ENCODE measurements at regions not wholly inside any gene's neighbourhood (a gene's known extent, or its start where the extent isn't known, plus 50 kb on each side); places are given as distances from the start of the nearest gene placed in this dataset.

- Histone ChIP-seq H3K36me3 (ENCODE audit: insufficient read depth, low read length) (no peaks in the 10 kb centered on the region), H3K9me3 (ENCODE audit: insufficient read depth, low read length, severe bottlenecking) (no peaks in the 10 kb centered on the region), H3K27ac (ENCODE audit: low read length) (no peak overlapping the region), H2AFZ (ENCODE audit: low read depth, low read length) (no peak overlapping the region), H4K20me1 (ENCODE audit: insufficient read depth, low read length) (no peaks in the 10 kb centered on the region), H3K27me3 (ENCODE audit: insufficient read depth, low read length, poor library complexity) (no peaks in the 10 kb centered on the region), H3K4me2 (ENCODE audit: insufficient read depth, low read length) (no peak overlapping the region), H3K4me3 (ENCODE audit: low read depth in 1 of 2, low read length in 2 of 2) (no peak overlapping the region), H3K79me2 (ENCODE audit: insufficient read depth, low read length) (no peaks in the 10 kb centered on the region), H3K4me1 (ENCODE audit: insufficient read depth, low read length) (no peaks in the 10 kb centered on the region), H3K9ac (ENCODE audit: low read depth, low read length) (no peak overlapping the region)
- TF ChIP-seq EZH2 (IDR thresholded peaks at IDR 0.05; ENCODE audit: borderline replicate concordance, low read depth, low read length, severe bottlenecking) (no peak), CTCF (IDR thresholded peaks at IDR 0.05; ENCODE audit: borderline replicate concordance, extremely low read depth, low read length, poor library complexity, severe bottlenecking) (no peak)
- ATAC-seq (ENCODE audit: insufficient read depth, low read depth) (no peak), DNase-seq (no peak)
Observed at GRCh38 chr18:2400701-2401196, 170.6 kb downstream of the METTL4 start.

GRCh38 chr18:2402084-2402483 lies 169.2 kb downstream of the METTL4 start:
- Histone ChIP-seq H3K9me3 (ENCODE audit: insufficient read depth, low read length, severe bottlenecking) (no peaks in the 10 kb centered on the region), H3K4me1 (ENCODE audit: insufficient read depth, low read length) (no peaks in the 10 kb centered on the region), H3K9ac (ENCODE audit: low read depth, low read length) (no peak overlapping the region), H3K79me2 (ENCODE audit: insufficient read depth, low read length) (no peaks in the 10 kb centered on the region), H4K20me1 (ENCODE audit: insufficient read depth, low read length) (no peaks in the 10 kb centered on the region), H3K4me2 (ENCODE audit: insufficient read depth, low read length) (no peak overlapping the region), H3K4me3 (ENCODE audit: low read depth in 1 of 2, low read length in 2 of 2) (no peak overlapping the region), H2AFZ (ENCODE audit: low read depth, low read length) (no peak overlapping the region), H3K27ac (ENCODE audit: low read length) (no peak overlapping the region), H3K36me3 (ENCODE audit: insufficient read depth, low read length) (no peaks in the 10 kb centered on the region), H3K27me3 (ENCODE audit: insufficient read depth, low read length, poor library complexity) (no peaks in the 10 kb centered on the region)
- DNase-seq, result no peak
- TF ChIP-seq CTCF (IDR thresholded peaks at IDR 0.05; ENCODE audit: borderline replicate concordance, extremely low read depth, low read length, poor library complexity, severe bottlenecking), result no peak
- TF ChIP-seq EZH2 (IDR thresholded peaks at IDR 0.05; ENCODE audit: borderline replicate concordance, low read depth, low read length, severe bottlenecking), result no peak
- ATAC-seq (ENCODE audit: insufficient read depth, low read depth), result no peak

GRCh38 chr18:2406544-2406943 lies 164.8 kb downstream of the METTL4 start:
- H4K20me1 ChIP-seq (ENCODE audit: insufficient read depth, low read length), result no peaks in the 10 kb centered on the region
- no peak overlapping the region for H3K4me3 ChIP-seq (ENCODE audit: low read depth in 1 of 2, low read length in 2 of 2)
- no peak for TF ChIP-seq EZH2 (IDR thresholded peaks at IDR 0.05; ENCODE audit: borderline replicate concordance, low read depth, low read length, severe bottlenecking)
- TF ChIP-seq CTCF (IDR thresholded peaks at IDR 0.05; ENCODE audit: borderline replicate concordance, extremely low read depth, low read length, poor library complexity, severe bottlenecking), result no peak
- peaks cover 7% of the 10 kb centered on the region for H3K27me3 ChIP-seq (ENCODE audit: insufficient read depth, low read length, poor library complexity)
- no peaks in the 10 kb centered on the region for H3K9me3 ChIP-seq (ENCODE audit: insufficient read depth, low read length, severe bottlenecking)
- no peak overlapping the region for H3K27ac ChIP-seq (ENCODE audit: low read length)
- no peaks in the 10 kb centered on the region for H3K4me1 ChIP-seq (ENCODE audit: insufficient read depth, low read length)
- ATAC-seq (ENCODE audit: insufficient read depth, low read depth) (no peak), DNase-seq (no peak)
- H3K36me3 ChIP-seq (ENCODE audit: insufficient read depth, low read length), result no peaks in the 10 kb centered on the region
- no peak overlapping the region for H2AFZ ChIP-seq (ENCODE audit: low read depth, low read length)
- no peak overlapping the region for H3K9ac ChIP-seq (ENCODE audit: low read depth, low read length)
- no peak overlapping the region for H3K4me2 ChIP-seq (ENCODE audit: insufficient read depth, low read length)
- H3K79me2 ChIP-seq (ENCODE audit: insufficient read depth, low read length), result no peaks in the 10 kb centered on the region

- Histone ChIP-seq H3K27ac (ENCODE audit: low read length) (no peak overlapping the region), H4K20me1 (ENCODE audit: insufficient read depth, low read length) (no peaks in the 10 kb centered on the region), H3K4me2 (ENCODE audit: insufficient read depth, low read length) (no peak overlapping the region), H3K36me3 (ENCODE audit: insufficient read depth, low read length) (no peaks in the 10 kb centered on the region), H3K27me3 (ENCODE audit: insufficient read depth, low read length, poor library complexity) (peaks cover 8% of the 10 kb centered on the region), H2AFZ (ENCODE audit: low read depth, low read length) (no peak overlapping the region), H3K4me1 (ENCODE audit: insufficient read depth, low read length) (no peaks in the 10 kb centered on the region), H3K9ac (ENCODE audit: low read depth, low read length) (no peak overlapping the region), H3K4me3 (ENCODE audit: low read depth in 1 of 2, low read length in 2 of 2) (no peak overlapping the region), H3K79me2 (ENCODE audit: insufficient read depth, low read length) (no peaks in the 10 kb centered on the region), H3K9me3 (ENCODE audit: insufficient read depth, low read length, severe bottlenecking) (no peaks in the 10 kb centered on the region)
- DNase-seq (no peak), ATAC-seq (ENCODE audit: insufficient read depth, low read depth) (no peak)
- TF ChIP-seq CTCF (IDR thresholded peaks at IDR 0.05; ENCODE audit: borderline replicate concordance, extremely low read depth, low read length, poor library complexity, severe bottlenecking) (no peak), EZH2 (IDR thresholded peaks at IDR 0.05; ENCODE audit: borderline replicate concordance, low read depth, low read length, severe bottlenecking) (no peak)
Observed at GRCh38 chr18:2407961-2408360, 163.3 kb downstream of the METTL4 start.

All from DND-41 (cell line).